ENCODE measurements at regions not wholly inside any gene's neighbourhood (a gene's known extent, or its start where the extent isn't known, plus 50 kb on each side); places are given as distances from the start of the nearest gene placed in this dataset.
A peak's percentile ranks its signal among the peaks of the same experiment; 100 is the strongest.

GRCh38 chr14:56874375-56874774, 64.1 kb upstream of the OTX2 start:
- Histone ChIP-seq H4K20me1 (replicated peaks; ENCODE audit: control insufficient read depth, extremely low read depth, insufficient read depth, low read length) (no peaks in the 10 kb centered on the region), H3K27me3 (ENCODE audit: control insufficient read depth in 2 of 2, insufficient read depth in 2 of 2, low read length in 2 of 2) (no peaks in the 10 kb centered on the region), H3K4me1 (ENCODE audit: control insufficient read depth, extremely low read depth, insufficient read depth, low read length) (no peaks in the 10 kb centered on the region), H3K36me3 (ENCODE audit: control insufficient read depth in 2 of 2, extremely low read depth in 1 of 2, insufficient read depth in 2 of 2, low read length in 2 of 2) (no peaks in the 10 kb centered on the region), H3K27ac (ENCODE audit: insufficient read depth, low read depth, low read length) (no peak overlapping the region), H3K4me3 (replicated peaks in 1 of 3; ENCODE audit: insufficient read depth in 1 of 3, low read depth in 1 of 3, low read length in 3 of 3) (no peak overlapping the region), H3K9ac (replicated peaks; ENCODE audit: extremely low read depth, insufficient read depth, low read length) (no peak overlapping the region), H3K4me2 (ENCODE audit: insufficient read depth, low read length) (no peak overlapping the region), H3K9me1 (replicated peaks; ENCODE audit: control insufficient read depth, extremely low read depth, insufficient read depth, low read length) (no peaks in the 10 kb centered on the region), H2AFZ (ENCODE audit: low read depth, low read length) (no peak overlapping the region), H3K9me3 (replicated peaks; ENCODE audit: control insufficient read depth, insufficient read depth, low read length) (no peaks in the 10 kb centered on the region), H3K79me2 (ENCODE audit: control insufficient read depth, insufficient read depth, low read length) (no peaks in the 10 kb centered on the region)
- FAIRE-seq (no peak), DNase-seq (ENCODE audit: low read depth, low spot score) (peak; percentile 2)
- dilution Hi-C loops (cut with MboI; ENCODE audit: extremely low pct_ligation_motif_present, low sequenced_read_pairs) (no loop called here), intact Hi-C loops (cut with micrococcal nuclease) (loop anchor here (10.0 kb wide), 1 partner anchor 210 kb away; no protein-coding TSS in a partner anchor)
- ChIA-PET POLR2A (no interaction called here), CTCF (no interaction called here)
- TF ChIP-seq POLR2A (IDR thresholded peaks at IDR 0.05; ENCODE audit: low read depth, low read length) (no peak), FOS (IDR thresholded peaks at IDR 0.05; ENCODE audit: borderline replicate concordance, insufficient read depth, low read length) (no peak)
- TF ChIP-seq, protein P1, sequence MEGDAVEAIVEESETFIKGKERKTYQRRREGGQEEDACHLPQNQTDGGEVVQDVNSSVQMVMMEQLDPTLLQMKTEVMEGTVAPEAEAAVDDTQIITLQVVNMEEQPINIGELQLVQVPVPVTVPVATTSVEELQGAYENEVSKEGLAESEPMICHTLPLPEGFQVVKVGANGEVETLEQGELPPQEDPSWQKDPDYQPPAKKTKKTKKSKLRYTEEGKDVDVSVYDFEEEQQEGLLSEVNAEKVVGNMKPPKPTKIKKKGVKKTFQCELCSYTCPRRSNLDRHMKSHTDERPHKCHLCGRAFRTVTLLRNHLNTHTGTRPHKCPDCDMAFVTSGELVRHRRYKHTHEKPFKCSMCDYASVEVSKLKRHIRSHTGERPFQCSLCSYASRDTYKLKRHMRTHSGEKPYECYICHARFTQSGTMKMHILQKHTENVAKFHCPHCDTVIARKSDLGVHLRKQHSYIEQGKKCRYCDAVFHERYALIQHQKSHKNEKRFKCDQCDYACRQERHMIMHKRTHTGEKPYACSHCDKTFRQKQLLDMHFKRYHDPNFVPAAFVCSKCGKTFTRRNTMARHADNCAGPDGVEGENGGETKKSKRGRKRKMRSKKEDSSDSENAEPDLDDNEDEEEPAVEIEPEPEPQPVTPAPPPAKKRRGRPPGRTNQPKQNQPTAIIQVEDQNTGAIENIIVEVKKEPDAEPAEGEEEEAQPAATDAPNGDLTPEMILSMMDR (IDR thresholded peaks at IDR 0.05; ENCODE audit: extremely low read depth in 1 of 2, insufficient read depth in 1 of 2, low read depth in 1 of 2, low read length in 2 of 2) = peak; percentile 9 to 25
- BruUV-seq (replicated peaks) = no TSS peak

DNA sequence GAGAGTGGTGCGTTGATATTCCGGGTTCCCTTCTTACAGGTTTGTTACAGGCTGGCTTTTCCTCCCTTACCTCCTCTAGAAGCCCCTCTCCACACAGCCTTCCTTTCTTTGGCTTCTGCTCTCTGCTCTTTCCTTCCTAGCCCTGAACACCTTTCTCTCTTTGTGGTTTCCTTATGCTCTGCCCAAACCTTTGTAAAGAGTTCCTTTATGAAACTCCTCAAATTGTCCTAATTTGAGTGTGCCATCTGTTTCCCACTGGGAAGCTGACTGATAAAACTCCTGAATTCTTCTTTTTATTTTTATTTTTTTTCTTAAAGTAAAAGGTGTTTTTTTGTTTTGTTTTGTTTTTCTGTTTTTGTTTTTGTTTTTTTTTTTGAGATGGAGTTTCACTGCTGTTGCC, 60.1 kb upstream of the OTX2 start:
- ChIA-PET CTCF (no interaction called here), POLR2A (no interaction called here)
- no peak for DNase-seq (ENCODE audit: low read depth, low spot score)
- no peak overlapping the region for H3K4me3 ChIP-seq (replicated peaks in 1 of 3; ENCODE audit: insufficient read depth in 1 of 3, low read depth in 1 of 3, low read length in 3 of 3)
- no peaks in the 10 kb centered on the region for H3K9me3 ChIP-seq (replicated peaks; ENCODE audit: control insufficient read depth, insufficient read depth, low read length)
- no peak overlapping the region for H3K27ac ChIP-seq (ENCODE audit: insufficient read depth, low read depth, low read length)
- H2AFZ ChIP-seq (ENCODE audit: low read depth, low read length) = no peak overlapping the region
- no peaks in the 10 kb centered on the region for H3K27me3 ChIP-seq (ENCODE audit: control insufficient read depth in 2 of 2, insufficient read depth in 2 of 2, low read length in 2 of 2)
- no peak overlapping the region for H3K9ac ChIP-seq (replicated peaks; ENCODE audit: extremely low read depth, insufficient read depth, low read length)
- H3K79me2 ChIP-seq (ENCODE audit: control insufficient read depth, insufficient read depth, low read length) = no peaks in the 10 kb centered on the region
- intact Hi-C loops (cut with micrococcal nuclease) = loop anchor here (10.0 kb wide), 1 partner anchor 206 kb away; no protein-coding TSS in a partner anchor
- FAIRE-seq = no peak
- no peak overlapping the region for H3K4me2 ChIP-seq (ENCODE audit: insufficient read depth, low read length)
- BruUV-seq (replicated peaks) = no TSS peak
- TF ChIP-seq EZH2 (IDR thresholded peaks at IDR 0.05; ENCODE audit: borderline replicate concordance, low read depth, low read length, severe bottlenecking) (no peak), MYC (IDR thresholded peaks at IDR 0.05; ENCODE audit: low read depth, low read length) (no peak), POLR2A (IDR thresholded peaks at IDR 0.05; ENCODE audit: low read depth, low read length) (no peak), FOS (IDR thresholded peaks at IDR 0.05; ENCODE audit: borderline replicate concordance, insufficient read depth, low read length) (no peak), GATA2 (IDR thresholded peaks at IDR 0.05; ENCODE audit: insufficient read depth, insufficient read length, low read depth, low read length) (no peak), MAX (IDR thresholded peaks at IDR 0.05; ENCODE audit: insufficient read depth, insufficient read length) (no peak), POLR2AphosphoS5 (IDR thresholded peaks at IDR 0.05; ENCODE audit: insufficient read depth, low read depth, low read length) (no peak)
- TF ChIP-seq, protein P1 (IDR thresholded peaks at IDR 0.05; ENCODE audit: extremely low read depth in 1 of 2, insufficient read depth in 1 of 2, low read depth in 1 of 2, low read length in 2 of 2) = no peak
- dilution Hi-C loops (cut with MboI; ENCODE audit: extremely low pct_ligation_motif_present, low sequenced_read_pairs) = no loop called here
- no peaks in the 10 kb centered on the region for H3K9me1 ChIP-seq (replicated peaks; ENCODE audit: control insufficient read depth, extremely low read depth, insufficient read depth, low read length)
- H3K4me1 ChIP-seq (ENCODE audit: control insufficient read depth, extremely low read depth, insufficient read depth, low read length) = no peaks in the 10 kb centered on the region
- H4K20me1 ChIP-seq (replicated peaks; ENCODE audit: control insufficient read depth, extremely low read depth, insufficient read depth, low read length) = no peaks in the 10 kb centered on the region
- no peaks in the 10 kb centered on the region for H3K36me3 ChIP-seq (ENCODE audit: control insufficient read depth in 2 of 2, extremely low read depth in 1 of 2, insufficient read depth in 2 of 2, low read length in 2 of 2)
